ENCODE measurements at regions not wholly inside any gene's neighbourhood (a gene's known extent, or its start where the extent isn't known, plus 50 kb on each side); places are given as distances from the start of the nearest gene placed in this dataset.

- H3K9me2 ChIP-seq (ENCODE audit: insufficient read depth) = no peaks in the 10 kb centered on the region
- H3K4me3 ChIP-seq = no peak overlapping the region
- no peak overlapping the region for H3K27ac ChIP-seq (ENCODE audit: low read depth)
- no peak for TF ChIP-seq EZH2phosphoT487 (IDR thresholded peaks at IDR 0.05; ENCODE audit: unreplicated experiment)
- no peak for TF ChIP-seq POLR2AphosphoS5 (IDR thresholded peaks at IDR 0.05; ENCODE audit: low read depth)
- TF ChIP-seq ETS1 (IDR thresholded peaks at IDR 0.05) = no peak
- no peak for TF ChIP-seq JUNB (IDR thresholded peaks at IDR 0.05; ENCODE audit: unreplicated experiment)
- TF ChIP-seq NANOG (IDR thresholded peaks at IDR 0.05; ENCODE audit: borderline replicate concordance) = no peak
- no peak for TF ChIP-seq EZH2 (IDR thresholded peaks at IDR 0.05; ENCODE audit: low read depth, unreplicated experiment)
- TF ChIP-seq CTCF (conservative IDR thresholded peaks at IDR 0.05; ENCODE audit: low read depth in 2 of 2) = no peak
- no peak for TF ChIP-seq ZNF114 (CRISPR knock-in tag; IDR thresholded peaks at IDR 0.05)
- no peak for TF ChIP-seq CREB1 (CRISPR knock-in tag; IDR thresholded peaks at IDR 0.05; ENCODE audit: low read depth)
- TF ChIP-seq REST (IDR thresholded peaks at IDR 0.05; ENCODE audit: unreplicated experiment) = no peak
- TF ChIP-seq STAT1 (IDR thresholded peaks at IDR 0.05; ENCODE audit: unreplicated experiment) = no peak
- no peak for TF ChIP-seq ZNF331 (CRISPR knock-in tag; IDR thresholded peaks at IDR 0.05; ENCODE audit: low read depth)
- TF ChIP-seq ZNF462 (CRISPR knock-in tag; IDR thresholded peaks at IDR 0.05) = no peak
- no peaks in the 10 kb centered on the region for H3K27me3 ChIP-seq (ENCODE audit: insufficient read depth)
- Mint-ChIP-seq H3K27me3 (ENCODE audit: insufficient read depth, low read depth, poor library complexity) (peaks cover 3% of the 10 kb centered on the region), H3K4me3 (no peak overlapping the region), H3K27ac (no peak overlapping the region), H3K9me3 (peaks cover 4% of the 10 kb centered on the region; the same call in 2 of the 3 replicates), H3K4me1 (no peaks in the 10 kb centered on the region), H3K36me3 (ENCODE audit: low read depth) (no peaks in the 10 kb centered on the region)
- H3F3A ChIP-seq (replicated peaks; ENCODE audit: low read depth) = no peaks in the 10 kb centered on the region
- no peaks in the 10 kb centered on the region for H3K36me3 ChIP-seq (ENCODE audit: insufficient read depth)
- no peaks in the 10 kb centered on the region for H3K79me2 ChIP-seq (replicated peaks; ENCODE audit: insufficient read depth)
- DNase-seq (ENCODE audit: low spot score) (no peak), ATAC-seq (no peak)
- H2AFZ ChIP-seq = no peak overlapping the region
- H4K20me1 ChIP-seq (replicated peaks; ENCODE audit: insufficient read depth) = no peaks in the 10 kb centered on the region
- H3K4me1 ChIP-seq (ENCODE audit: insufficient read depth) = no peaks in the 10 kb centered on the region
- H3K4me2 ChIP-seq = no peak overlapping the region
Measured at GRCh38 chrX:27307546-27307945, 155.6 kb downstream of the PPP4R3C start.

Measured in GM23338 (cell line).